ENCODE measurements at regions not wholly inside any gene's neighbourhood (a gene's known extent, or its start where the extent isn't known, plus 50 kb on each side); places are given as distances from the start of the nearest gene placed in this dataset.
A peak's percentile ranks its signal among the peaks of the same experiment; 100 is the strongest.

DNA sequence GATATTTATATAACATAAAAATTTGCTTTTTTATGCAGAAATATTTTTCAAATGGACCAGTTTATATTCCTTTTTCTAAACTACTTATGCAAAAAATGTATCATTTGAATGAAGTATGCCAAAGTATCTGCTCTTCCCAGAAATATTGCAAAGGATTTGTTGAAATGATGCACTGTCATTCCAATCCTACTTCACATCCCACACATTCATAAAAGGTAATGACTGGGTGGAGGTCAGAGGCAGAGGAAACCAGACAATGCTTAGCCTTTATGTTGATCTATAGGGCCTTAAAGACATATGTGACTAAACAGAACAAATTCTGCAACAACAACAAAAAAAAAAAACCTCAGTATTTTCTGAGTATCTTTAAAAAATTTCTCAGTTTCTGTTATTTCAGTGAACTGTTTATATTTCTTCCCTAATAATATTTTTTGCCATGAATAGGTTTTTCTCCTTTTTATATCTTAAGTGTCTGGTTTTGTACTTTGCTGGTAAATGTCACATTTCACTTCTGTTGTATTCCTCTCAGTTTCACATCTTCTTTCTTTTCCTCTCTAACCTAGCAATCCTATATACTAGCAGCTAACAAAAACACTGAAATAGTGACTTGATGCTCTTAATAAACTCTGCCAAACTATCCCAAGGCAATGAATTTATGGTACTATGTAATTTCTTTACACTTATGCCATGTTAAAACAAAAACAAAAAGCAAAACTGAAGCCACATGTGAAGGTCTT, 374.1 kb downstream of the BCKDHB start:
- DNase-seq (ENCODE audit: low spot score): no peak
- intact Hi-C loops (cut with DNase I): no loop called here

DNA sequence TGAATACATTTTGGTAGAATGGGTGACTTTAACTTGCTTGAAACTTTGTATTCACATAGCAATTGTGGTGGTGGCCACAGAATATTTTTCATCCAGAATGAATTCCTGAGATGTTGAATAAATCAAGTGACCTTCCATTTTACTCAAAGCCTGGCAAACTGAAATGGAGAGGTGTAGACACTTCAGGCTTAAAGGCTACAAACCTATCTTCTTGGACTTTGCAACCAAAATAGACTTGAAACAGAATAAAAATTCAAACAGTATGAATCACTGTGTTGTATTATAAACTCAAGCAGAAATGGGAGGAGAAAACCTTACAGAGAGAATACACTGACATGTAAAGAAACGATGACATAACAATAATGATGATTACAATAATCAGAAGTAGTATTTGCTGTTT, 371.6 kb downstream of the BCKDHB start:
- intact Hi-C loops (cut with DNase I): no loop called here
- DNase-seq (ENCODE audit: low spot score): no peak

GRCh38 chr6:80477591-80477990, 371.1 kb downstream of the BCKDHB start:
- intact Hi-C loops (cut with DNase I): no loop called here
- no peak for DNase-seq (ENCODE audit: low spot score)

GRCh38 chr6:80472271-80472670, 365.8 kb downstream of the BCKDHB start:
- intact Hi-C loops (cut with DNase I): no loop called here
- DNase-seq (ENCODE audit: low spot score): no peak

GRCh38 chr6:80469977-80470376, 363.5 kb downstream of the BCKDHB start:
- no peak for DNase-seq (ENCODE audit: low spot score)
- intact Hi-C loops (cut with DNase I): no loop called here

DNA sequence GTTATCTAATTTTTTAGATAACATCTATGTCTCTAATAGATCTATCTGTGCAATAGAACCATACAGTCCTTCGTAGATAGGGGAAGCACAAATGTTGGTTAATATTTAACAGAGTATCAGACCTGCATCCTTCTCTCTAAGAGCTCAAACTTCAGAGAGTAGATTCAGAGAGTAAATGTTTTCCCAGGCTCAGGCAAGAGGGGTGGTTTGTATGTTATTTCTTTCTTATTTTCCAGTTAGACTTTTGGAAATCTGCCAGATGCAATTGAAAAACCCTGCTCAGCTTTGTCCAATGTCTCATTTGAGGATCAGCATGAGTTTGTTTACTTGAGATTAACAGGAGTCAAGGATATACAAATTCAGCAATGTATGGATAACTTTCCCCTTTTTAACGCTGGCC, 361.9 kb downstream of the BCKDHB start:
- intact Hi-C loops (cut with DNase I): no loop called here
- DNase-seq (ENCODE audit: low spot score): no peak

GRCh38 chr6:80467408-80467807, 360.9 kb downstream of the BCKDHB start:
- intact Hi-C loops (cut with DNase I): no loop called here
- DNase-seq (ENCODE audit: low spot score): no peak

DNA sequence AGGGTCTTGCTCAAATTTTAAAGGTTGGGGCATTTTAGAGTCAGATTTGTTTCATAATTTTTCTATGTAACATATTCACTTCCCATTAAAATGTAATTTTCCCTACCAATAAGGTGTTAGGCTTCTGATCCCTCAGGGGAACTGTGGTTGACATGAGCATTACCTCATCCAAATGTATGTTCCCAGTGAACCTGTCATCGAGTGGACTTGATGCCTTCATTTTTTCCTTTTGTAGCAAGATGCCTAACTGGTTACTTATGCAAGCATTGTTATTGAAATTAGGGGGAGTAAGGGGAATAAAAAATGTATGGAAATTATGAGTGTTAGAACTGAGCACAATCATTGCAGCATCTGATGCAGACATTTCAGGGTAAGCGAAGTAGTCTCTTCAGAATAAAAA, 360.5 kb downstream of the BCKDHB start:
- no peak for DNase-seq (ENCODE audit: low spot score)
- intact Hi-C loops (cut with DNase I): no loop called here

- intact Hi-C loops (cut with DNase I): no loop called here
- no peak for DNase-seq (ENCODE audit: low spot score)
Observed at GRCh38 chr6:80465513-80465912, 359.0 kb downstream of the BCKDHB start.

- DNase-seq (ENCODE audit: low spot score): no peak
- intact Hi-C loops (cut with DNase I): no loop called here
Observed at GRCh38 chr6:80464901-80465300, 358.4 kb downstream of the BCKDHB start.

DNA sequence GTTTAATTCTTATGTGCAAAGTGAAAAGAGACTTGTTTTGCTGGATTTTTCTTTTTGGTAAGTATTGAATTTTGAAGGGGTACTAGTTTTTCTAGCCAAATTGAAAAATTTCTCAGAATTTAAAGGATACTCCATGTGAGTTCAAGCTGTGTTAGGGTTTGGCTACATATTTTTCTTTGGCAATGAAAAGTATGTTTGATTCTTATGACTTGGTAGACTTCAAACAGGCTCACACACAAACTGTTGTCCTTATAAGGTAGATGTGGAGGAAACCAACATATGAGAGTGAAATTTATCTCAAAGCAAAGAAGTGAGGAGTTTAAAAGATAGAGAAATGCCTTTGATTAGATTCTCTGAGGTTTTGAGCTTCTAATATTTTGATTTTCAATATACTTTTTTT, 356.7 kb downstream of the BCKDHB start:
- intact Hi-C loops (cut with DNase I): no loop called here

DNA sequence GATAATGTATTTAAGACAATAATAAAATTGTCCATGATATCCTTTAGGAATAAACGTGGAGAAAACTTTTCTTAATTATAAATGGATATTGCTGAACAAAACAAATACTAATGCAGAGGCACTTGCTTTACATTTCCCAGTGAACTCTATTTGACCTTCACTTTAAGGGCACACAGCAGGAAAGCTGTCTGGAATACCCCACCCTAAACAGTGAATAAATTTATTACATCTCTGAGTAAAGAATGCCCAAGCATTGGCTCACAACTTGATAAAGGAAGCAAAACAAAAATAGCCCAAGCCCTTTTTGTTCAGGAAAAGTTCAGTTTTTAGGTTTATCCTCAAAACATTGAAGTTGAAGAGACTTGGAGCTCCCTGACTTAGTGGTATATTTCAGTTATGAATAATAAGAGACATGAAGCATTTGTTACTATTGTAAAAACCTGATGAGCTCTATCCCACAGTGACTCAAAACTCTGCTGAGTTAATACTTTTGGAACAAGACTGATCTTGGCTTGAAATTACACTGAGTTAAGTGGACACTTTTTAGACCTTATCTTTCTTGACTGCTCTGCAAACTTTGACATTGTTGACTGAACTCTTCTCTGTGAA, 353.9 kb downstream of the BCKDHB start:
- intact Hi-C loops (cut with DNase I): no loop called here
- DNase-seq (ENCODE audit: low spot score): no peak

More for the DNA sequence above, 356.7 kb downstream of the BCKDHB start:
- no peak for DNase-seq (ENCODE audit: low spot score)

DNA sequence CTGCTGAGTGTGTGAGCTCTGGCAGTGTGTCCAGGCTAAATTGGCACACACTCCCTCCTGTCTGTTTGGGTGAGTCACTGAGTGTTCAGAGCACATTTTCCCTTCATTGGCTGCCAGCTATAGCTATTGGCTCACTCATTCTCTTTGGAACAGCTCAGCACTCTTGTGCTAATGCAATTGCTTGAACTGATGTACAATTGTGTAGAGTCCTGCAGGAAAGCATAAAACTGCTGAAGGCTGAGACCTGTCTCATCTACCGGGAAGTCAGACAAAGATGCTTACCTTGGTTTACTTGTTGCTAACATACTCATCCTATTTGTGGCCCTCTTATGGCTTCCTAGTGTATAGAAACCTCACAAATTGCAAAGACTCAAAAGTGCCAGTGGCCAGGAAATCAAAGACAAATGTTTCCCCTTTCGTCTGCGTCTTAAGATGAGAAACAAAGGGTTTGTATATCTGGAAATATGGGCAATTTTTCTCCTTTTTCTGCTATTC, 351.0 kb downstream of the BCKDHB start:
- DNase-seq (ENCODE audit: low spot score): peak; percentile 87
- intact Hi-C loops (cut with DNase I): no loop called here

DNA sequence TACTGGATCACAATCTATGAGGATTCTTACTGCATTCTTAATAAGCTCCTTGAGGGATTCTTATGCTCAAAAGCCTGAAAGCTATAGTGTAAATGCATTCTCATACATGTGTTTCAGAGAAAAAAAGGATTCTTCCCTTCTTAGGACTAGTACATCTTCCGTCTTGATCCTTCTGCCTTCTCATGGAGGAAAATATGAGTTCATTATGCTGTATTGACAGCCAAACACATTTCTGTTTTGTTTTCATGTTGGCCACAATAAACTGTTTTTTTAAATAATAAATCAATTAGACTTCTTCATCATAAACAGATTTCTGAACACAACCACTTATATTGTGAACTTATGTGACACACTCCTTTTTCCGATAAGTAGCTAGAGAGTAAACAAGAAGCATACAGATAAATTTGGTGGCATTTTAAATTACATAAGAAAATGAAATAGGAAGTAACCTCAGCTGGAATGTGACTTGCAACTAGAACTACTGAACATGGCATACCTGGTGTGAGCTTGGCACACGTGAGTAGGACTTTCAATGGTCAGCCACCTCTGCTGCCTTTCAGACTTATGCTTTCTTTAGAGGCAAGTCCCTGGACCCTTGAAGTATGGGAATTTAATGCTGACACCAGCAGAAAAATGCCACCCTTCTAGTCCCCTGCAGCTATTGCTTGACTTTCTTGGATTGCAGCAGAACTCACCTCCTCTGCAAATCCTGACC, 350.4 kb downstream of the BCKDHB start:
- intact Hi-C loops (cut with DNase I): no loop called here
- DNase-seq (ENCODE audit: low spot score): no peak

DNA sequence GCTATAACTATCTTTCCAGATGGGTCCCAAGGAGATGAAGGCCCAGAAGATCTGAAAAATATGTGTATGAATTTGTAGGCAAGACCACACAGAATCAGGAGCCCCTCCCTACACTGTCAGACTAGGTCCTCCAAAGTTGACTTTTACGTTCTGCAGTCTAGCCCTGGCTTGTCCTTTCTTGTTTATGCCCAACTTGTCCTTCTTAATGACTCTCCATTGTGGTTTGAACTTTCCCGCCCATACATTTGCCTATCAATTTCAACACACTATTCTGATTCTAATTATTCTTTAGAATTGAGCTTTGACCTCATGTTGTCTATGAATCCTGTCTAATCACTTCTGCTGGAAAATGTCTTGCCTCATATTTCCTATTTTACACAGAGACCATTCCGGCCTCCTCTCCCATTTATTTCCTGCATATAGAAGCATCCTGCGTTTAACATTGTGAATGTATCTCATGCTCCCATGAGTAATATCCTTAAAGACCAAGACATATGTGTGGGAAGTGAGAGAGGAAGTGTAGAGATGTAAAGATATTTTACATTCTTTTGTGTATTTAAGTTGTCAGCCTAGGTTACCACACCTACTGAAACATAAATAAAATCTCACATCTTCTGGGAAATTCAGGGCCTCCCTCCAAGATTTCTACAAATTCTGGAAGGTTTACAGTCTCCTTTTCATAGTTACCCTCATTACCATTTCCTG, 348.3 kb downstream of the BCKDHB start:
- DNase-seq (ENCODE audit: low spot score): no peak
- intact Hi-C loops (cut with DNase I): no loop called here

DNA sequence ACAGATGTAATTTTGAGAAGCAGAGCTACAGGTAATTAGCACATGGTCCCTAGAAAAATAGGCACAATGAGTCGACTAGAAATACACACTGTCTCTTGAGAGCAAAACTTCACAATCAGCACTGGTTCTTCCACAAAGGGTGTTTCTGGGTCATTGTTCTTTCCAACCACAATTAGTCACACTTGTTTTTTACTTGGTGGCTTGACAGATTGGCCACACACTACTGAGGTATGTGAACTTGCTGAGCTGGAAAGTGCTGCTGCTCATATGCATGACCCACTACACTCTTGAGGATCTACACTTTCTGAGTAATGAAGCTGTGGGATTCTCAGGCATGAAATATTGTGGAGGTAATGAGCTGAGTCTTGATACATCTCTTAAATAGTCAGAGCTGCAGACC, 347.7 kb downstream of the BCKDHB start:
- DNase-seq (ENCODE audit: low spot score): no peak
- intact Hi-C loops (cut with DNase I): no loop called here

DNA sequence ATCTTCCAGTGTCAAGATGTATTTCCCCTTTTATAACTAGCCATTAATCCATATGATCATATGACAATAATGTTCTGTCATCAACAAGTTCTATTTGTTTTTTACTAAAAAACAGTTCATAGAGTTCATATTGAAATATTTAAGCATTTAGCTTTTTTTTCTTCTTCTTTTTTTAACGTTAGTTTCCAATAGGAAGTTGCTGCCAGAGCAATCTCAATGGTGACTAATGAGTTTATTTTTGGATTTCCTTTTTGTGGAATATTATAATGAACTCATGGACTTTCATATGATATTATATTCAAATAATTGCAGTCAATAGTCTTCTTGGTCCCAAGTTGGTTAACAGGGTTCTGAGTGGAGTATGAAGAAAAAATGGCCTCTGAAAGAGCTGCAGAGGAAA, 343.3 kb downstream of the BCKDHB start:
- intact Hi-C loops (cut with DNase I): no loop called here
- no peak for DNase-seq (ENCODE audit: low spot score)

DNA sequence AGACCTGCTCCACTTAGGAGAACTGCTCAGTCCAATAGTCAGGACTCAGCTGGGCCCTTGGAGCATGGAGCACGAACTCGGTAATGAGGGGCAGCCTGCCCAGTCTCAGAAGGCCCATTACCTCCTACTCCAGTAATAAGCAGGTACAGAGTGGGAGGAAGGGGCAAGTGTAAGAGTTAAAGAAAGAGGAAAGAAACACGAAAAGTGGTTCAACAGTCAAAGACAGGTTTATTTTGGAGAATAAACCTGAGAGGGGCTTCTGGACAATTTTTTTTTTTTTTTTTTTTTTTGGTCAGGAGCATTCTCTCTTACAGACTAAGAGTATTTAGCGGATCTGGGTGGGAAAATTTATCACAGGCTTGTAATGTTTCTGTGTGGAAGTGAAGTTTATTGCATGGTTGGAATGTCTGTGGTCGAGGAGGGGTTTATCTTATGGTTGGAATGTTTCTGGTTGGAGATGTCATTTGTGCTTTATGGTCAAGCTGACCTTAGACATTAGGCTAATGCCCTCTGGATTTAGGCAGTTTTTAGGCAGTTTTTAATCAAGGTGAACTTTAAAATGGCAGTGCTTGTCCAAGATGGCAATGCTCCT, 340.1 kb downstream of the BCKDHB start:
- intact Hi-C loops (cut with DNase I): no loop called here
- DNase-seq (ENCODE audit: low spot score): no peak

DNA sequence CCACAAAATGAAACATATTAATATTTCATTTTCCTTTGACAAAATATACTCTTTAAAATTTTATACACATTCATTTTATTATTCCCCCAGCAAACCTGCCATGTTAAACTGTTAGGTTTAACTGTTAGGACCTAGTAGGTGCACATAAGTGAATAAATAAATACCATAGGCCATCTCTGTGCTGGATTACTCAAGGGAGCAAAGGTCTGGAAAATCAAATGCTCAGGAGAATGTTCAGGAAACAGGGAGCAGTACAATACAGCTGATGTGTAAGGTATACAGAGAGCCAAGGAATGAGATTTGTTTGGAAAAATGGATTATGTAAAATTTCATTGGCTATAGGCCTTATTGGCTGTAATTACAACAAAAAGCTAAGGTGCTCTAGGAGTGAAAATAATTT, 339.3 kb downstream of the BCKDHB start:
- no peak for DNase-seq (ENCODE audit: low spot score)

DNA sequence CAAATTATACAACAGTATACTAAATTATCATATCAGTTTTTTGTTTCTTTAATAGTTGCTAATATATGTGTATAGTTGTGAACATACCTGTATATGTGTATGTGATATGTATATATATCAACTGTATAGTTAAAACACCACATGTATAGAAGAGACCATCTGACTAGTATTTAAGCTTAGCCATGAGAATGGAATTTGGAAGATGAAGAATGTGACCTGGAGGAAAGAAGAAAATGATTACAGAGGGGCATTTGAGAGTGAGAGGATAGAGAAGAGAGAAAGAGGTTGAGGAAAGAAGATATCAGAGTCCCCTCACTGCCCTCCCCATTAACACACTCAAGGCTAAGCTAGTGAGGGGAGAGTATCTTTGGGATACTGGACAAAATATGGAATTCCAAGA, 335.9 kb downstream of the BCKDHB start:
- DNase-seq (ENCODE audit: low spot score): no peak
- intact Hi-C loops (cut with DNase I): no loop called here

More for the DNA sequence above, 339.3 kb downstream of the BCKDHB start:
- intact Hi-C loops (cut with DNase I): no loop called here
